HCT116 (cell line): ENCODE measurements at regions not wholly inside any gene's neighbourhood (a gene's known extent, or its start where the extent isn't known, plus 50 kb on each side); places are given as distances from the start of the nearest gene placed in this dataset.

Experiments used
- ATAC-seq: fragments of 200-7000 bp; cut with Tn5 transposase; 2 replicates; pipeline ENCODE4 v1.9.1; 2020; ENCODE audit warnings: mild to moderate bottlenecking, moderate library complexity
- BruUV-seq: library from RNA; stranded (reverse); fragments of 400-500 nt; replicated peaks from 2 replicates; lab custom pipeline; 2021; lab: Mats Ljungman, UMichigan
- CTCF ChIA-PET: fragments of 300-600 bp; sonication (Branson Sonifier 250); formaldehyde crosslinking; loops from one replicate; lab custom pipeline; 2021; ENCODE audit warnings: antibody characterized with exemption; lab: Charles Lee
- POLR2A ChIA-PET: fragments of 300-600, 350-600 bp; sonication (Branson Sonifier 250); formaldehyde crosslinking; loops from one replicate; lab custom pipeline; 2021; ENCODE audit warnings: antibody characterized with exemption; lab: Charles Lee
- RAD21 ChIA-PET, 2 experiments: fragments of 300-600 bp; sonication (Branson Sonifier 250); formaldehyde crosslinking; loops; one replicate each; lab custom pipeline; 2023; ENCODE audit warnings: low total read pairs in 2 of 2; ENCODE audit not compliant: uncharacterized antibody in 2 of 2, unreplicated experiment in 2 of 2, low non-redundant PET in 1 of 2; lab: Charles Lee
- DNase-seq: peaks from one replicate; pipeline ENCODE4 v3.0.0-alpha.2; 2010; ENCODE audit warnings: low read depth, low spot score
- H2AFZ ChIP-seq: fragments of 200-600 bp; shearing (Covaris generic), sonication (generic); 2 replicates; pipeline ENCODE4 v1.6.1; 2017; ENCODE audit warnings: low read depth, mixed run types, mixed read lengths, antibody characterized with exemption, low read length; ENCODE audit not compliant: poor library complexity, severe bottlenecking
- H3K27ac ChIP-seq: 2 replicates; pipeline ENCODE4 v1.5.1; 2012; ENCODE audit warnings: low read depth, low read length
- H3K27me3 ChIP-seq: fragments of 200-600 bp; sonication (generic); 2 replicates; pipeline ENCODE4 v1.6.1; 2016; ENCODE audit warnings: mixed run types, low read length, mixed read lengths; ENCODE audit not compliant: insufficient read depth
- H3K36me3 ChIP-seq, 2 experiments: fragments of 200-500 bp in 1 of 2; fragments of 200-600 bp in 1 of 2; sonication (Bioruptor generic) in 1 of 2; sonication (generic) in 1 of 2; 2 replicates each; pipeline versions ENCODE4 v1.5.1 to v1.6.1; 2014 to 2016; ENCODE audit warnings: low read length in 2 of 2, inconsistent platforms in 1 of 2, mixed read lengths in 1 of 2, mixed run types in 1 of 2; ENCODE audit not compliant: insufficient read depth in 2 of 2, control insufficient read depth in 1 of 2
- H3K4me1 ChIP-seq, 2 experiments: fragments of 200-600 bp in 1 of 2; sonication (generic) in 1 of 2; 2 replicates each; pipeline versions ENCODE4 v1.5.1 to v1.6.1; 2012 to 2017; ENCODE audit warnings: low read length in 2 of 2, inconsistent platforms in 1 of 2, mild to moderate bottlenecking in 1 of 2, mixed read lengths in 1 of 2, mixed run types in 1 of 2, moderate library complexity in 1 of 2; ENCODE audit not compliant: insufficient read depth in 2 of 2, control insufficient read depth in 1 of 2
- H3K4me2 ChIP-seq: fragments of 200-600 bp; sonication (generic); 2 replicates; pipeline ENCODE4 v1.6.1; 2017; ENCODE audit warnings: mixed run types, low read length, mixed read lengths
- H3K4me3 ChIP-seq, 2 experiments: fragments of 200-600 bp in 1 of 2; sonication (generic) in 1 of 2; replicated peaks in 1 of 2; 2 replicates each; pipeline ENCODE4 v1.5.1; 2011 to 2016; ENCODE audit warnings: low read length in 2 of 2, control low read depth in 1 of 2, low read depth in 1 of 2, mild to moderate bottlenecking in 1 of 2, mixed read lengths in 1 of 2, mixed run types in 1 of 2
- H3K79me2 ChIP-seq: fragments of 200-600 bp; sonication (generic); 2 replicates; pipeline ENCODE4 v1.6.1; 2017; ENCODE audit warnings: mild to moderate bottlenecking, mixed run types, low read length, moderate library complexity, mixed read lengths; ENCODE audit not compliant: insufficient read depth
- H3K9ac ChIP-seq: fragments of 200-600 bp; sonication (generic); 2 replicates; pipeline ENCODE4 v1.6.1; 2016; ENCODE audit warnings: low read length, mixed read lengths
- H3K9me2 ChIP-seq: fragments of 200-600 bp; sonication (generic), shearing (Covaris generic); 2 replicates; pipeline ENCODE4 v1.6.1; 2017; ENCODE audit warnings: mixed run types, mild to moderate bottlenecking, moderate library complexity; ENCODE audit not compliant: insufficient read depth
- H3K9me3 ChIP-seq, 2 experiments: fragments of 200-500 bp in 1 of 2; fragments of 200-600 bp in 1 of 2; sonication (Bioruptor generic) in 1 of 2; sonication (generic) in 1 of 2; 2 replicates each; pipeline ENCODE4 v1.6.1; 2014 to 2017; ENCODE audit warnings: low read length in 2 of 2, mixed read lengths in 2 of 2, inconsistent platforms in 1 of 2, low read depth in 1 of 2, mild to moderate bottlenecking in 1 of 2, mixed run types in 1 of 2, moderate library complexity in 1 of 2; ENCODE audit not compliant: control insufficient read depth in 1 of 2, insufficient read depth in 1 of 2
- H4K20me1 ChIP-seq: fragments of 200-600 bp; sonication (generic), shearing (Covaris generic); 2 replicates; pipeline ENCODE4 v1.6.1; 2017; ENCODE audit warnings: mixed run types, mild to moderate bottlenecking, moderate library complexity; ENCODE audit not compliant: insufficient read depth
- CBX3 ChIP-seq: IDR thresholded peaks from 2 replicates; pipeline ENCODE4 v1.6.1; 2012; ENCODE audit warnings: low read depth
- CEBPB ChIP-seq: IDR thresholded peaks from 2 replicates; pipeline ENCODE4 v1.6.1; 2012; ENCODE audit warnings: low read depth
- EZH2 ChIP-seq: fragments of 200-600 bp; sonication (generic); IDR thresholded peaks from 2 replicates; pipeline ENCODE4 v1.6.1; 2017; ENCODE audit warnings: antibody characterized with exemption, mixed run types
- EZH2phosphoT487 ChIP-seq: fragments of 200-600 bp; IDR thresholded peaks from 2 replicates; pipeline ENCODE4 v1.6.1; 2018; ENCODE audit warnings: antibody characterized with exemption, borderline replicate concordance
- FOSL1 ChIP-seq: IDR thresholded peaks from 2 replicates; pipeline ENCODE4 v1.6.1; 2012; ENCODE audit warnings: low read depth
- JUND ChIP-seq: IDR thresholded peaks from 2 replicates; pipeline ENCODE4 v1.6.1; 2012
- POLR2A ChIP-seq: IDR thresholded peaks from 2 replicates; pipeline ENCODE4 v1.7.0; 2011; ENCODE audit warnings: borderline replicate concordance; ENCODE audit not compliant: insufficient read depth, insufficient read length; ENCODE audit errors: extremely low read depth
- RAD21 ChIP-seq: IDR thresholded peaks from 2 replicates; pipeline ENCODE4 v1.6.1; 2012; ENCODE audit warnings: low read depth, mild to moderate bottlenecking
- SP1 ChIP-seq: IDR thresholded peaks from 2 replicates; pipeline ENCODE4 v1.6.1; 2012; ENCODE audit warnings: low read depth
- ZNF274 ChIP-seq: fragments of 200-500 bp; sonication (Bioruptor generic); IDR thresholded peaks from 2 replicates; pipeline ENCODE4 v1.6.1; 2014; ENCODE audit warnings: mild to moderate bottlenecking, low read depth, low read length, inconsistent platforms
- intact Hi-C: fragments of 100-400 bp; cut with micrococcal nuclease; formaldehyde crosslinking; loops from 2 replicates; pipeline ENCODE4 v1.10.0; 2022
- TF ChIP-seq, protein P1 (sequence below), 3 experiments: fragments of 200-600 bp in 1 of 3; sonication (generic) in 1 of 3; IDR thresholded peaks in 2 of 3; conservative IDR thresholded peaks in 1 of 3; 2 replicates each; pipeline ENCODE4 v1.5.1; 2012 to 2017; ENCODE audit warnings: low read depth in 2 of 3, low read length in 2 of 3, antibody characterized with exemption in 1 of 3, borderline replicate concordance in 1 of 3, control low read depth in 1 of 3, mild to moderate bottlenecking in 1 of 3, mixed read lengths in 1 of 3, mixed run types in 1 of 3, moderate library complexity in 1 of 3; ENCODE audit not compliant: insufficient read depth in 1 of 3
- TF ChIP-seq, protein P2 (sequence below): IDR thresholded peaks from 2 replicates; pipeline ENCODE4 v1.6.1; 2012; ENCODE audit warnings: low read depth
- TF ChIP-seq, protein P3 (sequence below): IDR thresholded peaks from 2 replicates; pipeline ENCODE4 v1.6.1; 2012
- TF ChIP-seq, protein P4 (sequence below): IDR thresholded peaks from 2 replicates; pipeline ENCODE4 v1.6.1; 2012

- Histone ChIP-seq H4K20me1 (no peaks in the 10 kb centered on the region), H3K27ac (no peak overlapping the region), H3K4me3 (no peak overlapping the region), H3K4me1 (no peaks in the 10 kb centered on the region), H2AFZ (no peak overlapping the region), H3K9me2 (no peaks in the 10 kb centered on the region), H3K27me3 (no peaks in the 10 kb centered on the region), H3K4me2 (no peak overlapping the region), H3K79me2 (no peaks in the 10 kb centered on the region), H3K9me3 (peaks cover 12 to 23% of the 10 kb centered on the region in 2 experiments; a peak in 2 of 4 replicates), H3K9ac (no peak overlapping the region), H3K36me3 (no peaks in the 10 kb centered on the region)
- no TSS peak for BruUV-seq
- no peak for TF ChIP-seq RAD21
- no peak for TF ChIP-seq EZH2
- TF ChIP-seq, protein P1, sequence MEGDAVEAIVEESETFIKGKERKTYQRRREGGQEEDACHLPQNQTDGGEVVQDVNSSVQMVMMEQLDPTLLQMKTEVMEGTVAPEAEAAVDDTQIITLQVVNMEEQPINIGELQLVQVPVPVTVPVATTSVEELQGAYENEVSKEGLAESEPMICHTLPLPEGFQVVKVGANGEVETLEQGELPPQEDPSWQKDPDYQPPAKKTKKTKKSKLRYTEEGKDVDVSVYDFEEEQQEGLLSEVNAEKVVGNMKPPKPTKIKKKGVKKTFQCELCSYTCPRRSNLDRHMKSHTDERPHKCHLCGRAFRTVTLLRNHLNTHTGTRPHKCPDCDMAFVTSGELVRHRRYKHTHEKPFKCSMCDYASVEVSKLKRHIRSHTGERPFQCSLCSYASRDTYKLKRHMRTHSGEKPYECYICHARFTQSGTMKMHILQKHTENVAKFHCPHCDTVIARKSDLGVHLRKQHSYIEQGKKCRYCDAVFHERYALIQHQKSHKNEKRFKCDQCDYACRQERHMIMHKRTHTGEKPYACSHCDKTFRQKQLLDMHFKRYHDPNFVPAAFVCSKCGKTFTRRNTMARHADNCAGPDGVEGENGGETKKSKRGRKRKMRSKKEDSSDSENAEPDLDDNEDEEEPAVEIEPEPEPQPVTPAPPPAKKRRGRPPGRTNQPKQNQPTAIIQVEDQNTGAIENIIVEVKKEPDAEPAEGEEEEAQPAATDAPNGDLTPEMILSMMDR (IDR thresholded peaks at IDR 0.05 in 2 of 3, conservative IDR thresholded peaks at IDR 0.05 in 1 of 3; ENCODE audit: borderline replicate concordance in 1 of 3, insufficient read depth in 1 of 3, low read depth in 2 of 3, low read length in 2 of 3) = no peak
- TF ChIP-seq, protein P2, sequence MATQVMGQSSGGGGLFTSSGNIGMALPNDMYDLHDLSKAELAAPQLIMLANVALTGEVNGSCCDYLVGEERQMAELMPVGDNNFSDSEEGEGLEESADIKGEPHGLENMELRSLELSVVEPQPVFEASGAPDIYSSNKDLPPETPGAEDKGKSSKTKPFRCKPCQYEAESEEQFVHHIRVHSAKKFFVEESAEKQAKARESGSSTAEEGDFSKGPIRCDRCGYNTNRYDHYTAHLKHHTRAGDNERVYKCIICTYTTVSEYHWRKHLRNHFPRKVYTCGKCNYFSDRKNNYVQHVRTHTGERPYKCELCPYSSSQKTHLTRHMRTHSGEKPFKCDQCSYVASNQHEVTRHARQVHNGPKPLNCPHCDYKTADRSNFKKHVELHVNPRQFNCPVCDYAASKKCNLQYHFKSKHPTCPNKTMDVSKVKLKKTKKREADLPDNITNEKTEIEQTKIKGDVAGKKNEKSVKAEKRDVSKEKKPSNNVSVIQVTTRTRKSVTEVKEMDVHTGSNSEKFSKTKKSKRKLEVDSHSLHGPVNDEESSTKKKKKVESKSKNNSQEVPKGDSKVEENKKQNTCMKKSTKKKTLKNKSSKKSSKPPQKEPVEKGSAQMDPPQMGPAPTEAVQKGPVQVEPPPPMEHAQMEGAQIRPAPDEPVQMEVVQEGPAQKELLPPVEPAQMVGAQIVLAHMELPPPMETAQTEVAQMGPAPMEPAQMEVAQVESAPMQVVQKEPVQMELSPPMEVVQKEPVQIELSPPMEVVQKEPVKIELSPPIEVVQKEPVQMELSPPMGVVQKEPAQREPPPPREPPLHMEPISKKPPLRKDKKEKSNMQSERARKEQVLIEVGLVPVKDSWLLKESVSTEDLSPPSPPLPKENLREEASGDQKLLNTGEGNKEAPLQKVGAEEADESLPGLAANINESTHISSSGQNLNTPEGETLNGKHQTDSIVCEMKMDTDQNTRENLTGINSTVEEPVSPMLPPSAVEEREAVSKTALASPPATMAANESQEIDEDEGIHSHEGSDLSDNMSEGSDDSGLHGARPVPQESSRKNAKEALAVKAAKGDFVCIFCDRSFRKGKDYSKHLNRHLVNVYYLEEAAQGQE = no peak
- no peak for TF ChIP-seq SP1
- TF ChIP-seq CBX3 = no peak
- TF ChIP-seq, protein P3, sequence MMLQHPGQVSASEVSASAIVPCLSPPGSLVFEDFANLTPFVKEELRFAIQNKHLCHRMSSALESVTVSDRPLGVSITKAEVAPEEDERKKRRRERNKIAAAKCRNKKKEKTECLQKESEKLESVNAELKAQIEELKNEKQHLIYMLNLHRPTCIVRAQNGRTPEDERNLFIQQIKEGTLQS = no peak
- TF ChIP-seq EZH2phosphoT487 = no peak
- no peak for TF ChIP-seq JUND
- no peak for TF ChIP-seq CEBPB
- TF ChIP-seq ZNF274 = no peak
- TF ChIP-seq, protein P4, sequence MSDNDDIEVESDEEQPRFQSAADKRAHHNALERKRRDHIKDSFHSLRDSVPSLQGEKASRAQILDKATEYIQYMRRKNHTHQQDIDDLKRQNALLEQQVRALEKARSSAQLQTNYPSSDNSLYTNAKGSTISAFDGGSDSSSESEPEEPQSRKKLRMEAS = no peak
- TF ChIP-seq FOSL1 = no peak
- TF ChIP-seq POLR2A = no peak
- ATAC-seq (no peak), DNase-seq (no peak)
- ChIA-PET CTCF (no interaction called here), POLR2A (no interaction called here), RAD21 (no interaction called here)
- intact Hi-C loops = no loop called here
Observed at GRCh38 chr10:1966712-1967376, 229.5 kb upstream of the ADARB2 start.
